Left ventricle myocardium inferior (tissue), 1 donor: ENCODE measurements at regions not wholly inside any gene's neighbourhood (a gene's known extent, or its start where the extent isn't known, plus 50 kb on each side); places are given as distances from the start of the nearest gene placed in this dataset.

Source experiments
- DNase-seq: peaks from one replicate; pipeline ENCODE4 v3.0.0-alpha.2; 2020
- H3K27ac ChIP-seq: fragments of 200-600 bp; replicated peaks from 2 replicates; pipeline ENCODE4 v1.8.0; 2021
- H3K27me3 ChIP-seq: fragments of 200-600 bp; 2 replicates; pipeline ENCODE4 v1.8.0; 2021; ENCODE audit warnings: low read depth
- H3K36me3 ChIP-seq: fragments of 200-600 bp; 2 replicates; pipeline ENCODE4 v1.8.0; 2021
- H3K4me1 ChIP-seq: fragments of 200-600 bp; 2 replicates; pipeline ENCODE4 v1.8.0; 2021
- H3K4me3 ChIP-seq: fragments of 200-600 bp; 2 replicates; pipeline ENCODE4 v1.8.0; 2021; ENCODE audit warnings: mild to moderate bottlenecking, moderate library complexity
- H3K9me3 ChIP-seq: fragments of 200-600 bp; replicated peaks from 2 replicates; pipeline ENCODE4 v1.8.0; 2021
- intact Hi-C: fragments of 100-400 bp; cut with micrococcal nuclease; formaldehyde crosslinking; loops from one replicate; pipeline ENCODE4 v1.11.0; 2022
- TF ChIP-seq, protein P1 (sequence below): fragments of 200-600 bp; IDR thresholded peaks from 2 replicates; pipeline ENCODE4 v1.8.0; 2021; ENCODE audit warnings: antibody characterized with exemption, mild to moderate bottlenecking, borderline replicate concordance
- donor health status: DM: no; HTN: yes; CAD: no; lungs with severe emphysema.

DNA sequence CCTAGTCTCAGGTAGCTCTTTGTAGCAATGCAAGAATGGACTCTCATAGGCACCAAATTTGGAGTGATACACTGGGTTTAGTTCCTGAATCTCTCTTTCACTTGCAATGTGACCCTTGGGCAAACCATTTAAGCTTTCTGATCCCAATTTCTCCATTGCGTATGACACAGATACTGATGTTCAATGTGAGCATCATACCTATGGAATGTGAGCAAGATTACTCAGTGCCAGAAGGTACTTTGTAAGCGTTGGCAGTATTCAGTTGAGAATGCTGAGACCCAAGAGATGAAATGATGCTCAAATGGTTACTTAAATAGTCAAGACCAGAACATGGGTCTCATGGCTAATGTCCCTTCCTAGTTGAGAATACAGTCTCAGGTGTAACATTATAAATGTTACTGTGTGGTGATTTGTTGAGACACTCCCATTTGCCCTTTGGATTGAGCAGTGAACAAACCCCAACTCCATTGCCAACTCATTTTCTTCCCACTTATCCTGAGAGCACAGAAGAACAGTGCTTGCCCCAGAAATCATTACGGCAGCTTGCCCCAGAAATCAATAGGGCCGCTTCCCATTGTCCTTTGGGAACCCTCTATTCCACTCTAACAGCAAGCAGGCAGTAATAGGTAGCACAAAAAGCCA lies 134.1 kb downstream of the SOX9 start:
- intact Hi-C loops = no loop called here
- no peaks in the 10 kb centered on the region for H3K4me1 ChIP-seq
- TF ChIP-seq, protein P1, sequence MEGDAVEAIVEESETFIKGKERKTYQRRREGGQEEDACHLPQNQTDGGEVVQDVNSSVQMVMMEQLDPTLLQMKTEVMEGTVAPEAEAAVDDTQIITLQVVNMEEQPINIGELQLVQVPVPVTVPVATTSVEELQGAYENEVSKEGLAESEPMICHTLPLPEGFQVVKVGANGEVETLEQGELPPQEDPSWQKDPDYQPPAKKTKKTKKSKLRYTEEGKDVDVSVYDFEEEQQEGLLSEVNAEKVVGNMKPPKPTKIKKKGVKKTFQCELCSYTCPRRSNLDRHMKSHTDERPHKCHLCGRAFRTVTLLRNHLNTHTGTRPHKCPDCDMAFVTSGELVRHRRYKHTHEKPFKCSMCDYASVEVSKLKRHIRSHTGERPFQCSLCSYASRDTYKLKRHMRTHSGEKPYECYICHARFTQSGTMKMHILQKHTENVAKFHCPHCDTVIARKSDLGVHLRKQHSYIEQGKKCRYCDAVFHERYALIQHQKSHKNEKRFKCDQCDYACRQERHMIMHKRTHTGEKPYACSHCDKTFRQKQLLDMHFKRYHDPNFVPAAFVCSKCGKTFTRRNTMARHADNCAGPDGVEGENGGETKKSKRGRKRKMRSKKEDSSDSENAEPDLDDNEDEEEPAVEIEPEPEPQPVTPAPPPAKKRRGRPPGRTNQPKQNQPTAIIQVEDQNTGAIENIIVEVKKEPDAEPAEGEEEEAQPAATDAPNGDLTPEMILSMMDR = no peak

DNA sequence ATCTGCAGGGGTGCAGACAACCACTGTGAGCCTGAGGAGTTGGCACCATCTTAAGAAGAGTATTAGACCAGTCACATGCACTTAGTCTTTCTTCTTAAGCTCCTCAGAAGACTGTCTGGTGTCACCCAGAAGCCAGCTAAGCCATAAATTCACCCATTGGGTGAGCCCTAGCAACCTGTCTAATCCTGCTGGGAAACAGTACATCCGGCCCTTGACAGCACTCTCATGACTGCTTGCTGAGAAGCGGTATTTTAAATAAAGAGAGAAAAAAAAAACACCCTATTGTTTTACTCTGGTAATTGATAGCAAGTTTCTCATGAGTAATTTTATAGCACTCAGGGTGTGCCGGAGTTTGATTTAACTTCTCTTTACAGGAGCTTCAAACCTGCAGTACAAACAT lies 134.7 kb downstream of the SOX9 start:
- TF ChIP-seq, protein P1 = no peak
- intact Hi-C loops = no loop called here
- no peak overlapping the region for H3K4me3 ChIP-seq
- no peaks in the 10 kb centered on the region for H3K4me1 ChIP-seq
- no peaks in the 10 kb centered on the region for H3K36me3 ChIP-seq
- H3K27me3 ChIP-seq = peaks cover 9% of the 10 kb centered on the region
- no peak overlapping the region for H3K27ac ChIP-seq
- H3K9me3 ChIP-seq = peaks cover 8% of the 10 kb centered on the region
- no peak for DNase-seq

More for the DNA sequence above, 134.1 kb downstream of the SOX9 start:
- Histone ChIP-seq H3K27ac (no peak overlapping the region), H3K36me3 (no peaks in the 10 kb centered on the region), H3K9me3 (peaks cover 8% of the 10 kb centered on the region), H3K4me3 (no peak overlapping the region), H3K27me3 (peaks cover 9% of the 10 kb centered on the region)
- DNase-seq = no peak

DNA sequence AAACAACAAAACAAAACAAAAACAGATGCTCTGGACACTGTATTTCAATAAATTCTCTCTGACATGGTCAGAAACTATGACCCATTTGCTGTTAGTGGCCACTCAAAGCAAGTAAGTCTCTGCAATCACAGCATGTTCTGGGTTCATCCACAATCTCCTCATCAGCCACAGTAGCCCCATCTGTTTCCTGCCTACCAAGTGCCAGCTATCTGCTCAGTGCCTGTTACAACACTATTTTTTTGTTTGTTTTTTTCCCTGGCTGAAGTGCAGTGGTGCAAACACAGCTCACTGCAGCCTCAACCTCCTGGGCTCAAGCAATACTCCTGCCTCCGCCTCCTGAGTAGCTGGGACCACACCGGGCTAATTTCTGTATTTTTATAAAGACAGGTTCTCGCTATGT lies 137.9 kb downstream of the SOX9 start:
- Histone ChIP-seq H3K27ac (no peak overlapping the region), H3K27me3 (no peaks in the 10 kb centered on the region), H3K4me1 (no peaks in the 10 kb centered on the region), H3K4me3 (no peak overlapping the region), H3K9me3 (peaks cover 6% of the 10 kb centered on the region), H3K36me3 (no peaks in the 10 kb centered on the region)
- TF ChIP-seq, protein P1 = no peak
- intact Hi-C loops = no loop called here
- DNase-seq = no peak

DNA sequence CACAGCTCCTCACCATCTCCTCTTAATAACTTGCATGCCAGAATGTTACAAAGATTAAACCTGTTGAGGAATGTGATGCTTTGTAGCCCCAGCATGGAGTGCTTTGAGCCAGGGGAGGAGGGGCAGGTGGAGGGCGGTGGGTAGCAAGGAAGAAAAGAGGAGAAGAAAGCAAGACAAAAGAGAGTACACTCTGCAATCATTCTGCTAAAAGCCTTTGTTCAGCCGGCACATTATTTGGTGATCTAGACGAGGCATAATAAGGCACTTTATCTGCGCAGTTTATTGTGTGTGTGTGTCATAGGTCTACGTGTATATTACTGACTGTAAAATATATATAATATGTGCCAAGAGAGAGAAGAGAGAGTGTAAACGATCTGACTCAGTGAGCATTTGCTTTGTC lies 139.1 kb downstream of the SOX9 start:
- Histone ChIP-seq H3K36me3 (no peaks in the 10 kb centered on the region), H3K9me3 (no peaks in the 10 kb centered on the region), H3K4me1 (no peaks in the 10 kb centered on the region), H3K27me3 (peaks cover 6% of the 10 kb centered on the region), H3K4me3 (no peak overlapping the region), H3K27ac (no peak overlapping the region)
- TF ChIP-seq, protein P1 = no peak
- DNase-seq = no peak
- intact Hi-C loops = no loop called here

DNA sequence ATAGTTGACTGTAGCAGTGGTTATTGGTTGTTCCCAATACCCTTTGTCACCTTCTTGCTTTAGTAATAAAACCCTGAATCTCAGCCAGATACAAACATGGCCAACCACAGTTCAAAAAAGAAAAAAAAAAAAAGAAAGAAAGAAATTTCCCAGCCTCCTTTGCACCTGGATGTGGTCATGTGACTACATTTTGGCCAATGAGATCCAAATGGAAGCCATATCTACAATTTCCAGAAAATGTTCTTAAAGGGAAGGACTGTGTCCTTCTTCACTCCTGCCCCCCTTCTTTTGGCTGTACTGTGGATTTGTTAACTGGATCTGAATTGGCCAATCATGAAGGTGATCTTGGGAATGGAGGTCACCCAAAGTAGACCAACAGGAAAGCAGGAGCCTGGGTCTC lies 141.9 kb downstream of the SOX9 start:
- Histone ChIP-seq H3K27ac (no peak overlapping the region), H3K4me3 (no peak overlapping the region), H3K36me3 (no peaks in the 10 kb centered on the region), H3K9me3 (no peaks in the 10 kb centered on the region), H3K4me1 (no peaks in the 10 kb centered on the region), H3K27me3 (peaks cover 19% of the 10 kb centered on the region)
- intact Hi-C loops = no loop called here
- DNase-seq = no peak
- TF ChIP-seq, protein P1 = no peak
